Suprapubic skin (tissue), 4 donors: ENCODE measurements at regions not wholly inside any gene's neighbourhood (a gene's known extent, or its start where the extent isn't known, plus 50 kb on each side); places are given as distances from the start of the nearest gene placed in this dataset.

ENCODE experiments used
- DNase-seq, 2 donors: peaks; one replicate each; pipeline ENCODE4 v3.0.0-alpha.2; 2019; ENCODE audit warnings: low spot score in 2 of 2
- H3K27ac ChIP-seq: fragments of 200-600 bp; sonication (generic); one replicate; pipeline ENCODE4 v1.5.1; 2019
- H3K27me3 ChIP-seq: fragments of 200-600 bp; sonication (generic); one replicate; pipeline ENCODE4 v1.5.1; 2019
- H3K36me3 ChIP-seq: fragments of 200-600 bp; sonication (generic); one replicate; pipeline ENCODE4 v1.5.1; 2019
- H3K4me1 ChIP-seq: fragments of 200-600 bp; sonication (generic); one replicate; pipeline ENCODE4 v1.5.1; 2019
- H3K4me3 ChIP-seq: fragments of 200-600 bp; sonication (generic); one replicate; pipeline ENCODE4 v1.5.1; 2019; ENCODE audit warnings: mild to moderate bottlenecking
- H3K9me3 ChIP-seq: fragments of 200-600 bp; sonication (generic); one replicate; pipeline ENCODE4 v1.5.1; 2019
- EP300 ChIP-seq: sonication (generic); formaldehyde crosslinking; IDR thresholded peaks from one replicate; pipeline ENCODE4 v1.6.1; 2017; ENCODE audit warnings: antibody characterized with exemption
- POLR2A ChIP-seq, 2 donors: fragments of 450-650 bp; IDR thresholded peaks; one replicate each; pipeline ENCODE4 v1.6.1; 2017; ENCODE audit warnings: antibody characterized with exemption in 2 of 2, mild to moderate bottlenecking in 2 of 2, moderate library complexity in 2 of 2
- POLR2AphosphoS5 ChIP-seq, 3 donors: sonication (generic); formaldehyde crosslinking; IDR thresholded peaks; one replicate each; pipeline ENCODE4 v1.6.1; 2017; ENCODE audit warnings: antibody characterized with exemption in 3 of 3
- WGBS: methylation state at CpG from one replicate; pipeline ENCODE4 v1.1.5; 2018; 5-methylcytosine and 5-hydroxymethylcytosine counted together
- TF ChIP-seq, protein P1 (sequence below), 2 donors: fragments of 200-600 bp in 1 of 2; fragments of 450-650 bp in 1 of 2; sonication (generic) in 1 of 2; IDR thresholded peaks; one replicate each; pipeline ENCODE4 v1.5.1; 2016 to 2019; ENCODE audit warnings: antibody characterized with exemption in 2 of 2, mild to moderate bottlenecking in 1 of 2, moderate library complexity in 1 of 2

DNA sequence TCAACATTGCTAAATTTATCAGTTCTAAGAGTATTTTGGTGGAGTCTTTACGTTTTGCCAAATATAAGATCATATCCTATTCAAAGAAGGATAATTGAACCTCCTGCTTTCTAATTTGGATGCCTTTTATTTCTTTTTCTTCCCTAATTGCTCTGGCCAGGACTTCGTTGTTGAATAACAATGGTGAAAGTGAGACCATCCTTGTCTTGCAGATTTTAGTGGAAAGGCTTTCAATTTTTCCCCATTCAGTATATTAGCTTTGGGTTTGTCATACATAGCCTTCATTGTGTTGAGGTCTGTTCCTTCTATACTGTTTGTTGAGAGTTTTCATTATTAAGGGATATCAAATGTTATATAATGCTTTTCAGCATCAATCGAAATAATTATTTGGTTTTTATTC is 1974.2 kb upstream of the ACO1 start:
- H3K4me1 ChIP-seq = no peaks in the 10 kb centered on the region
- H3K27me3 ChIP-seq = no peaks in the 10 kb centered on the region
- WGBS = 78% methylated on average over 3 of the region's 3 CpGs
- H3K9me3 ChIP-seq = peaks cover 9% of the 10 kb centered on the region
- no peak for TF ChIP-seq POLR2AphosphoS5 (IDR thresholded peaks at IDR 0.05)
- TF ChIP-seq, protein P1, sequence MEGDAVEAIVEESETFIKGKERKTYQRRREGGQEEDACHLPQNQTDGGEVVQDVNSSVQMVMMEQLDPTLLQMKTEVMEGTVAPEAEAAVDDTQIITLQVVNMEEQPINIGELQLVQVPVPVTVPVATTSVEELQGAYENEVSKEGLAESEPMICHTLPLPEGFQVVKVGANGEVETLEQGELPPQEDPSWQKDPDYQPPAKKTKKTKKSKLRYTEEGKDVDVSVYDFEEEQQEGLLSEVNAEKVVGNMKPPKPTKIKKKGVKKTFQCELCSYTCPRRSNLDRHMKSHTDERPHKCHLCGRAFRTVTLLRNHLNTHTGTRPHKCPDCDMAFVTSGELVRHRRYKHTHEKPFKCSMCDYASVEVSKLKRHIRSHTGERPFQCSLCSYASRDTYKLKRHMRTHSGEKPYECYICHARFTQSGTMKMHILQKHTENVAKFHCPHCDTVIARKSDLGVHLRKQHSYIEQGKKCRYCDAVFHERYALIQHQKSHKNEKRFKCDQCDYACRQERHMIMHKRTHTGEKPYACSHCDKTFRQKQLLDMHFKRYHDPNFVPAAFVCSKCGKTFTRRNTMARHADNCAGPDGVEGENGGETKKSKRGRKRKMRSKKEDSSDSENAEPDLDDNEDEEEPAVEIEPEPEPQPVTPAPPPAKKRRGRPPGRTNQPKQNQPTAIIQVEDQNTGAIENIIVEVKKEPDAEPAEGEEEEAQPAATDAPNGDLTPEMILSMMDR (IDR thresholded peaks at IDR 0.05) = no peak
- no peak for TF ChIP-seq EP300
- no peak for TF ChIP-seq POLR2A (IDR thresholded peaks at IDR 0.05)
- no peak overlapping the region for H3K4me3 ChIP-seq
- H3K27ac ChIP-seq = no peak overlapping the region
- no peaks in the 10 kb centered on the region for H3K36me3 ChIP-seq
- no peak for DNase-seq

DNA sequence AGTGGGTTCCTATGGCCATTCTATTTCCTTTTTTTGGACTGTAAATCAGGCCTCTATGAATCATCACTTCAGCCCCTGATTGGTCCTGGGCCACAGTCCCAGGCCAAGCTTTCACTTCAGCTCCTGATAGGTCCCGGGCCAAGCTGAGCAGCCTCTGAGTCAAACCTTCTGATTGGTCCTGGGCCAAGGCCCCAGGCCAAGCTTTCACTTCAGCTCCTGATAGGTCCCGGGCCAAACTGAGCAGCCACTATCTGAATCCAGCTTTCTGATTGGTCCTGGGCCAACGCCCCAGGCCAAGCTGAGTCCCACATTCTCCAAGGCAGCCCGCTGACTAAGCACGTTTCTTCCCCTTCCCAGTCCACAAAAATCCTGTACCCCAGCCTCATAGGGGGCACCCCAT is 1972.9 kb upstream of the ACO1 start:
- DNase-seq = no peak
- H3K9me3 ChIP-seq = peaks cover 9% of the 10 kb centered on the region
- no peak for TF ChIP-seq EP300
- no peak for TF ChIP-seq POLR2AphosphoS5 (IDR thresholded peaks at IDR 0.05)
- TF ChIP-seq POLR2A (IDR thresholded peaks at IDR 0.05) = no peak
- TF ChIP-seq, protein P1 (IDR thresholded peaks at IDR 0.05) = no peak
- H3K4me3 ChIP-seq = no peak overlapping the region
- no peaks in the 10 kb centered on the region for H3K27me3 ChIP-seq
- H3K36me3 ChIP-seq = no peaks in the 10 kb centered on the region
- no peak overlapping the region for H3K27ac ChIP-seq
- WGBS = 82% methylated on average over 4 of the region's 5 CpGs
- no peaks in the 10 kb centered on the region for H3K4me1 ChIP-seq

DNA sequence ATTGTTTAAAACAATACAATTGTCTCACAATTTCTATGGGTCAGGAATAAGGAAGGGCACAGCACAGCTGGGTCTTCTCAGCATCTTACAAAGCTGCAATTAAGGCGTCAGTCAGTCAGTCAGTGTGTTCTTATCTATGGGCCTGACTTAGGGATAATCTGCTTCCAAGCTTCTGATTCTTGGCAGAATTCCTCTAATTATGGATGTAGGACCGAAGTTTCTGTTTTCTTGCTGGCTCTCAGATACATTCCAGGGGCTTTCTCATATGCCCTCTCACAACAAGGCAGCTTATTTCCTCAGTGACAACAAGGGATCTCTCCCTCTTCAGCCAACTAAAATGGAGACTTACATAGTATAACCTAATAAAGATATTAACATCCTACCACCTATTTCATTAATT is 1925.3 kb upstream of the ACO1 start:
- Histone ChIP-seq H3K27me3 (no peaks in the 10 kb centered on the region), H3K36me3 (no peaks in the 10 kb centered on the region), H3K27ac (no peak overlapping the region), H3K4me3 (no peak overlapping the region), H3K9me3 (no peaks in the 10 kb centered on the region), H3K4me1 (no peaks in the 10 kb centered on the region)
- TF ChIP-seq POLR2A (IDR thresholded peaks at IDR 0.05) (no peak), EP300 (no peak), POLR2AphosphoS5 (IDR thresholded peaks at IDR 0.05) (no peak)
- TF ChIP-seq, protein P1 (IDR thresholded peaks at IDR 0.05) = no peak
- WGBS = 65% methylated on average over 2 of the region's 2 CpGs
- no peak for DNase-seq

DNA sequence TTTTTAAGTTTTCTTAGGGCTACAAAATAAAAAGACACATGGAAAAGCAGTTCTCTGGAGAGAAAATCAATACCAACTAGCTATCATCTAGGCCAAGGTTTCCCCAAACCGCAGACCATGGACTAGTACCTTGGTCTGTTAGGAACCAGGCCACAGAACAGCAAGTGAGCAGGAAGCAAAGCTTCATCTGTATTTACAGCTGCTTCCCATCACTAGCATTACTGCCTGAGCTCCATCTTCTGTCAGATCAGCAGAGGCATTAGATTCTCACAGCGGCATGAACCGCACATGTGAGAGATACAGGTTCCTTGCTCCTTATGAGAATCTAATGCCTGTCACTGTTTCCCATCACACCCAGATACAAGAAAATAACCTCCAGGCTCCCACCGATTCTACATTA is 1907.6 kb upstream of the ACO1 start:
- WGBS = 67% methylated on average over 4 of the region's 4 CpGs
- TF ChIP-seq EP300 = no peak
- no peak for TF ChIP-seq POLR2A (IDR thresholded peaks at IDR 0.05)
- TF ChIP-seq, protein P1 (IDR thresholded peaks at IDR 0.05) = no peak
- no peak for TF ChIP-seq POLR2AphosphoS5 (IDR thresholded peaks at IDR 0.05)
- Histone ChIP-seq H3K9me3 (no peaks in the 10 kb centered on the region), H3K27ac (no peak overlapping the region), H3K27me3 (no peaks in the 10 kb centered on the region), H3K4me1 (no peaks in the 10 kb centered on the region), H3K36me3 (no peaks in the 10 kb centered on the region), H3K4me3 (no peak overlapping the region)
- DNase-seq = no peak

DNA sequence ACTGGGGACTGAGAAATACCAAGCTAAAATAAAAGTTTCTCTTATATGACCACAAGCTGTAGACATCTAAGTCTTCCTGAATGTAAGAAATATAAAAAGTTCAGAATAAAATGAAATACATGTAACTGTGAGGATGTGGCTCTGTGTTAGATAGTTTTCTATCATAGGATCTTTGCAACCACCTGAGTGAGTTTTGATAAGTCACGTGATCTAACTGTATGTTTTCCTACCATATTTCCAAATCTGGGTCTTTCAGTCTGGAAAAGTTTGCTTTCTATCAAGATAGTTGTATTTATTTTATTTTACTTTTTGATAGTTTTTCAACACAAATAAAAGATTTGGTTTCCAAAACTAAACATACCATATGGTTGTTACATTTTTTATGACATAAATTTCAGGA is 1905.8 kb upstream of the ACO1 start:
- H3K9me3 ChIP-seq = no peaks in the 10 kb centered on the region
- no peaks in the 10 kb centered on the region for H3K4me1 ChIP-seq
- DNase-seq = no peak
- no peak overlapping the region for H3K4me3 ChIP-seq
- no peak overlapping the region for H3K27ac ChIP-seq
- H3K27me3 ChIP-seq = no peaks in the 10 kb centered on the region
- 72% methylated on average over 1 of the region's 1 CpG for WGBS
- TF ChIP-seq, protein P1 (IDR thresholded peaks at IDR 0.05) = no peak
- TF ChIP-seq EP300 = no peak
- no peak for TF ChIP-seq POLR2A (IDR thresholded peaks at IDR 0.05)
- no peak for TF ChIP-seq POLR2AphosphoS5 (IDR thresholded peaks at IDR 0.05)
- H3K36me3 ChIP-seq = no peaks in the 10 kb centered on the region
